Hematopoietic multipotent progenitor cell treated with erythropoietin and hydrocortisone succinate and interleukin-3 and kit ligand, for 17 days (in vitro differentiated cells): ENCODE measurements at regions not wholly inside any gene's neighbourhood (a gene's known extent, or its start where the extent isn't known, plus 50 kb on each side); places are given as distances from the start of the nearest gene placed in this dataset.
"Not testable (repeated sequence)": the region's sequence is repeated elsewhere in the genome, so short reads cannot be mapped to it uniquely, and the experiment has no call there.

Experiments
- DNase-seq: peaks from one replicate; pipeline ENCODE4 v3.0.0-alpha.2; 2015; ENCODE audit warnings: low spot score

- DNase-seq: not testable (repeated sequence)
Observed at GRCh38 chr7:56697058-56697457, 435.2 kb downstream of the ZNF479 start.

GRCh38 chr7:56686276-56686859, 445.9 kb downstream of the ZNF479 start:
- DNase-seq: no peak

GRCh38 chr7:56639173-56639746, 493.0 kb downstream of the ZNF479 start:
- no peak for DNase-seq

GRCh38 chr7:56609852-56610355, 493.7 kb upstream of the NUPR2 start:
- no peak for DNase-seq

- DNase-seq: no peak
Observed at GRCh38 chr7:56605146-56605545, 488.9 kb upstream of the NUPR2 start.

- DNase-seq: no peak
Observed at GRCh38 chr7:56578612-56579011, 462.4 kb upstream of the NUPR2 start.

GRCh38 chr7:56570968-56571367, 454.8 kb upstream of the NUPR2 start:
- no peak for DNase-seq

- DNase-seq: no peak
Observed at GRCh38 chr7:56538541-56539429, 422.6 kb upstream of the NUPR2 start.

- DNase-seq: no peak
Observed at GRCh38 chr7:56537952-56538351, 421.7 kb upstream of the NUPR2 start.

- no peak for DNase-seq
Observed at GRCh38 chr7:56537477-56537876, 421.3 kb upstream of the NUPR2 start.

- no peak for DNase-seq
Observed at GRCh38 chr7:56495165-56495564, 378.9 kb upstream of the NUPR2 start.

GRCh38 chr7:56493704-56494450, 377.7 kb upstream of the NUPR2 start:
- DNase-seq: no peak

- DNase-seq: no peak
Observed at GRCh38 chr7:56493196-56493595, 377.0 kb upstream of the NUPR2 start.

GRCh38 chr7:56491636-56492425, 375.6 kb upstream of the NUPR2 start:
- no peak for DNase-seq

GRCh38 chr7:56483861-56484550, 367.8 kb upstream of the NUPR2 start:
- no peak for DNase-seq

GRCh38 chr7:56483153-56483552, 366.9 kb upstream of the NUPR2 start:
- no peak for DNase-seq

GRCh38 chr7:56479748-56480147, 363.5 kb upstream of the NUPR2 start:
- no peak for DNase-seq

GRCh38 chr7:56479136-56479535, 362.9 kb upstream of the NUPR2 start:
- DNase-seq: no peak

- DNase-seq: no peak
Observed at GRCh38 chr7:56474271-56474670, 358.1 kb upstream of the NUPR2 start.

- no peak for DNase-seq
Observed at GRCh38 chr7:56471811-56472210, 355.6 kb upstream of the NUPR2 start.
